ENCODE measurements at regions not wholly inside any gene's neighbourhood (a gene's known extent, or its start where the extent isn't known, plus 50 kb on each side); places are given as distances from the start of the nearest gene placed in this dataset.

GRCh38 chr6:6840831-6841291 lies 252.3 kb downstream of the LY86 start:
- no peak for DNase-seq (ENCODE audit: low read depth in 2 of 2)

GRCh38 chr6:6841571-6841970 lies 253.1 kb downstream of the LY86 start:
- DNase-seq (ENCODE audit: low read depth in 2 of 2): no peak

DNA sequence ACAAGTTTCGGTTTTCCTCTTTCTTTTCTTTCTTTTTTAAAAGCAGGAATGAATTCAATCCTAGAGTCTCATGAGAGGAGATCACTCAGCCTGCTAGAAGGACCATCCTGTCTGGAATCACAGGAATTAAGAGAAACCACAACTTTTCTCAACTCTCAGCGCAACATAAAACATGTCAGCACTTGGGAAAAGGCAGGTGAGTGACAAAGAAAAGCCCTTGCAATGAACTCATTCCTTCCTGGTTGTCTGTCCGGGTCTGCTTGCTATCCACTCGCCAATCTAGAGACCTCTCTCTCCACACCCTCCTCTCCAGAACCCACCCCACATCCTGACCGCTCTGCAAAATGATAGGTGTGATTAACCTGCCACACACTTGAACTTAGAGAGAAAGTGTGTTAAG lies 253.8 kb downstream of the LY86 start:
- no peak for DNase-seq (ENCODE audit: low read depth in 2 of 2)

- DNase-seq (ENCODE audit: low read depth in 2 of 2): no peak
Measured at GRCh38 chr6:6843057-6843627, 254.6 kb downstream of the LY86 start.

DNA sequence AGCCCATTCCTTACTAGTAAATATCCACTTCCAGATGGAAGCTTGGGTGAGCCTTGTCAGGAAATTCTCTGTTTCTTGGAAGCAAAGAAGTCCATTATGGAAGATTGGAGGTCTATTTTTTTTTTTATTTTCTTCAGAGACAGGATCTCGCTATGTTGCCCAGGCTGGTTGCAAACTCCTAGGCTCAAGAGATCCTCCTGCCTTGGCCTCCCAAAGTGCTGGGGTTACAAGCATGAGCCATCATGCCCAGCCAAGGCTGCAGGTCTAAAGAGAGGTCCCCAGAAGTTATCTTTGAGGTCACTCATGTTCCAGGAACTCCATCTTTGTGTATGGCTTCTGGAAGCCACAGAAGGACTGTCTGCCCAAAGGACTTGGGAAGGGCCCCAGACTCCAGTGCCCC lies 255.3 kb downstream of the LY86 start:
- DNase-seq (ENCODE audit: low read depth in 2 of 2): no peak

DNA sequence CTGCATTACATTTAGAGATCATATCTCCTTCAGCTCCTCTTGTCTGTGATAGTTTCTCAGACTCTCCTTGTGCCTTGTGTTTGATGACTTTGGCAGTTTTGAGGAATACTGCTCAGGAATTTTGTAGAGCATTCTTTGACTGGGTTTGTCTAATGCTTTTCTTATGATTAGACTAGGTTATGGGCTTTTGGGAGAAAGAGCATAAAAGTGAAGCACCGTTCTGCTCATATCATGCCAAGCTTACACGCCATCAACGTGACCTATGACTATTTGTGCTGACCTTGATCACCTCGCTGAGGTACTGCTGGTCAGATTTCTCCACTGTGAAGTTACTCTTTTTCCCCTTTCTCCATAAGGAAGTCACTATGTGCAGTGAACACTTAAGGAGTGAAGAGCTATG lies 256.0 kb downstream of the LY86 start:
- DNase-seq (ENCODE audit: low read depth in 2 of 2): no peak

DNA sequence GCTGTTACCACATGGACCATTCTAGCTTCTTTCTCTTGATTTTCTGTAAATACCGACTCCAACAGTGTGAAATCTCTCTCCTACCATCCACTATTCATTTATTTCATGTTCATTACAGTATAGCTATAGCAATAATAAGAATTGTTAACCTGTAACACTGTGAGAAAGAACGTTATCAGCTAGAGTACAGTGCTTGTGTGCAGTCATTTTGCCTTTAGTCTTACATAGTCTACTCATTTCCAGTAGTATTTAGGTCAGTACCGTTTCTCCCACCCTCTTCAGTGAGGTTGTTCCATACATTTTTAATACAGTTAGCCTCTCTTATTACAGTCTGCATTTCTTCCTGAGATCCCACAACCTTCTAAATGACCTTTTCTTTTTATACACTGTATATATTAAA lies 257.1 kb downstream of the LY86 start:
- no peak for DNase-seq (ENCODE audit: low read depth in 2 of 2)

DNA sequence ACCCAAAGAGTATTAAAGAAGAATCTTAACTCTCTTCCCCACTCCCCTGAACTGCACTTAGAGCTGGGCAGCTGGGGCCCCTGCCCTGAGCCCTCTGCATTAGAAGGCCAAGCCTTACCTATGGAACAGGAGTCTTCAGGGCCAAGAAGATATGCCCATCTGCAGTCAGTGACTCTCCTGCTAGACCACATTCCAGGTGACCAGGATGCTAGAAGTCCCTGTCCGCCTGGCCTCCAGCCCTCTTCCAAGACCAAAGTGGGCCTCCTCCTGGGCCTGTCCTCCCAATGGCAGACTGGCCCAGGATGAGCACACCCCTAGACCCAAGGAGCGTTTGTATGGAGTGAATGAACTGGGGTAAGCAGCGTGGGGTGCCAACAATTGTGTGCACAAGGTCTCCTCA lies 259.1 kb downstream of the LY86 start:
- no peak for DNase-seq (ENCODE audit: low read depth in 2 of 2)

GRCh38 chr6:6851059-6851948 lies 256.5 kb upstream of the RREB1 start:
- DNase-seq (ENCODE audit: low read depth in 2 of 2): no peak

DNA sequence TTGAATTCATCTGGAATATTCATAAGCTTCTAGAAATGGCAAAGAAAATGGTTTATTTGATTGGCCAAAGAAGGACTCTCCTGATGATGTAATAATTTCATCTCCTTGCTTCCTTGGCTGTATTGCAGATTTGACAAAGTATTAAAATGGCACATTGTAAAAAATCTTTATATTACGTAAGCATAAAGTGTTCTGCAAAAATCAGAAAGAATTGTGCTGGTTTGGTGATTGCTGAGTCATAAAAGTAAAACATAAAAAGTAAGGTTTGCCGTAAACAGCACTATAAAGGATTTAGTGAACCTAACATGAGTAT lies 255.9 kb upstream of the RREB1 start:
- no peak for DNase-seq (ENCODE audit: low read depth in 2 of 2)

- DNase-seq (ENCODE audit: low read depth in 2 of 2): no peak
Measured at GRCh38 chr6:6856538-6857523, 250.9 kb upstream of the RREB1 start.

DNA sequence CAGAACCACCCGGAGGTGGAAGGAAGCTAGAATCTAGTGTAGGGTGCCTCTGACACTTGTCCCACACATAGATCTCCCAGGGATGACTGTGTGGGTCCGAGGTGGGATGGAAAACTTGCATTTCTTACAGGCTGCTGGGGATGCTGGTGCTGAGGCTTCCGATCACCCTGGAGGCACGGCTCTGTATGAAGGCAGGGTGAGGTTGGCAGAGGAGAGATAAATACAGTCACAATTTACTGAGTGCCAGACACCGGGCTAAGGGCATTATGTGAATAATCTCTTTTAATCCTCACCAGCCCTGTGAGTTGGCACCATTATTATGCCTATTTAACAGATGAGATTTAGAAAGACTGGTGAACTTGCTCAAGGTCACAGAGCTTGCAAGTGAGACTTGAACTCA lies 250.2 kb upstream of the RREB1 start:
- DNase-seq (ENCODE audit: low read depth in 2 of 2): no peak

DNA sequence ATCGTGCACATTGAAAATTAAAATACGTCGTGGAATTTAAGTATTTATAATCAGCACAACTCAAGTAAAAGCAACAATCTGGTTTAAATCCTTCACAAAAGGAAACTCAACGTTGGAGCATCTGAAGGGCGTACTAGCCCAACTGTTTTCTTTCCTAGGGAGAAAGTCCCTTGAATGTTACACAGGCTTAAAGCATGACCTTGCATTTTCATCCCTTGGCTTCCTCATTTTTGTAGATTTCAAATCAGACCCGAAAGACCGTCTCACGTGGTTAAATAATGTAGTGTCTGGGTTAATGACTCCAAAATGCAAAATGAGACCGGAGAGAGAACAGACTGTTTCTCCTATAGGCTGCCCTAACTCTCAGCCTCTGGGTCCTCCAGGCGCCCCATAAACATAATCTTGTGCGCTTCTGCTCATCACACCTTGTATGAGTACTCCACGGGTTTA lies 249.2 kb upstream of the RREB1 start:
- DNase-seq (ENCODE audit: low read depth in 2 of 2): no peak

DNA sequence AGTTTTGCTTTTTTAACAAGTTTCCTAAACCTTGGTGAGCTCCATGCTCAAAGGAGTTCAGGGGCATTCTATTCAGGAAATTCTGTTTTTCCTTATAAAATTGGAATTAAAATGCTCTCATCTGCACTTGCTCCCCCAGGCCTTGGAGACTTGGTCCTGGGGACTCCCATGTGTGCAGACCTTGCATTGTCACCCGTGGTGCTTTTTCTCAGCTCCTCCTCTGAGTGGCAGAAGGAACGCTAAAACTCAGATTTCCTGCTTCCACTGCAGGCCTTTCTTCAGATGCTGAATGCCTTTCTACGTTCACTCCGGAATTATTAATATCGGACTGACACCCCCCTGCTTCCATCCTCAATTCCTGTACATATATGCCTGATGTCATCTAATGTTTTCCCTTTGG lies 248.7 kb upstream of the RREB1 start:
- DNase-seq (ENCODE audit: low read depth in 2 of 2): no peak

GRCh38 chr6:6859722-6860121 lies 248.0 kb upstream of the RREB1 start:
- DNase-seq (ENCODE audit: low read depth in 2 of 2): no peak

GRCh38 chr6:6860863-6861262 lies 246.9 kb upstream of the RREB1 start:
- no peak for DNase-seq (ENCODE audit: low read depth in 2 of 2)

DNA sequence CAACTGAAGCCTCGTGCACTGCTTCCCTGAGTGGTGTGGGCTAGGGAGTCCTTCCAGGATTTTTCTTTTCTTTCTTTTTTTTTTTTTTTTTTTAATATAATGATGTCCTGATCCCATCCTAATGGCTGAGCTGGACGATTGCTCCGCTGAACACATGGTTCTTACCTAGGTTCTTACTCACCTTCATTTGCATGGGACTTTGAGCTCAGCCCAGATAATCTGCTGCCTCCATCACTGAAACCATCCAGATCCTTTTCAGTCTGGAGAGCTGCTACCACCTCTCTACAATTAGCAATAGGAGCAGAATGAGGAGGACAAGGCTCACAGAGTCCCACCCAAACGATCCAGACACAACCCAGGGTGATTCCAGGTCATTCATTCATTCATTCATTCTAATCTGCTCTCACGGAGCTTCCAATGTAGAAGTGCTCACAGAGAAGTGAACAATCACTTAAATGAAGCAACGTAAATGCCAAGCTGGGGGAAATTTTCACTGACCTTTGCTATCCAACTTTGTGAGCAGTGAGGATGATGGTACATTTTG lies 246.3 kb upstream of the RREB1 start:
- DNase-seq (ENCODE audit: low read depth in 2 of 2): no peak

GRCh38 chr6:6861995-6862394 lies 245.8 kb upstream of the RREB1 start:
- DNase-seq (ENCODE audit: low read depth in 2 of 2): no peak

DNA sequence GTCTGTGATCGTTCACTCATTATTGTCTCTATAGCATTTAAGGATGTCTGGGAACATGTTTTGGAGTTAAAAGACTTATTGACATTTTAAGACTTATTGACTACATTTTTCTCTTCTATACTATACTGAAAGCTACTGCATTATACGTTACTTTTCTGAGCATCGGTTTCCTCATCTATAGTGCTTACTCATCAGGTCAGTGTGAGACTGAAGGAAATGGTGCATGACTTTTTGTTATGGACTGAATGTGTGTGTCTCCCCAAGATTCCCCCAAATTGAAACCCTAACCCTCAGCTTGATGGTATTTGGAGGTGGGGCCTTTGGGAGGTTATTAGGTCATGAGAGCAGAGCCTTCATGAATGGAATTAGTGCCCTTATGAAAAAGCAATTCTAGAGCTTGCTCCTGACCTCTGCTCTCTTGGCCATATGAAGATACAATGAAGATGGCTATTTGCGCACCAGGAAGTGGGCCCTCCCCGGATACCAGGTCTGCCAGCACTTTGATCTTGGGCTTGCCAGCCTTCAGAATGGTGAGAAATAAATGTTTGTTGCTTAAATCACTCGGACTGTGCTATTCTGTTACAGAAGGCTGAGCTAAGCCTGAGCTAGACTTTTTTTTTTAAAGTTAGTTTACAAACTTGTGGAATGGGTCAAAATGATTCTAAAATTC lies 243.7 kb upstream of the RREB1 start:
- DNase-seq (ENCODE audit: low read depth in 2 of 2): no peak

DNA sequence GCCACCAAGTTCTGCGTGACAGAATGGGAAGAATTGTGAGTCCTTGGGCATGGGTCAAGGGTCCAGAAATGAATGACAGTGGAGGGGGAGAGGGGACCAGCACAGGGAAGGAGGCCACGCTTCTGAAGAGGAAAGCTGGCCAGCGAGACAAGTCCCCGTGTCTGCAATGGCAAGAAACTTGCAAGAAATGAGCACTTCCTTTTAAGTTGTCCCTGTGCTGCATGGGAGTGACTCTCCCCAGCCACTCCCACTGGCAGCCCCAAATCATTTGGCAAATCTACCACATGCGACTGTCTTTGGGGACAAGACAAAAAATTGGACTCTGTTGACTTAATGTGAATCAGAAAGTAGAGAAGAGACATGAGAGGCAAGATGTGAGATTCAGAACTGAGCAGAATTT lies 242.2 kb upstream of the RREB1 start:
- DNase-seq (ENCODE audit: low read depth in 2 of 2): no peak

DNA sequence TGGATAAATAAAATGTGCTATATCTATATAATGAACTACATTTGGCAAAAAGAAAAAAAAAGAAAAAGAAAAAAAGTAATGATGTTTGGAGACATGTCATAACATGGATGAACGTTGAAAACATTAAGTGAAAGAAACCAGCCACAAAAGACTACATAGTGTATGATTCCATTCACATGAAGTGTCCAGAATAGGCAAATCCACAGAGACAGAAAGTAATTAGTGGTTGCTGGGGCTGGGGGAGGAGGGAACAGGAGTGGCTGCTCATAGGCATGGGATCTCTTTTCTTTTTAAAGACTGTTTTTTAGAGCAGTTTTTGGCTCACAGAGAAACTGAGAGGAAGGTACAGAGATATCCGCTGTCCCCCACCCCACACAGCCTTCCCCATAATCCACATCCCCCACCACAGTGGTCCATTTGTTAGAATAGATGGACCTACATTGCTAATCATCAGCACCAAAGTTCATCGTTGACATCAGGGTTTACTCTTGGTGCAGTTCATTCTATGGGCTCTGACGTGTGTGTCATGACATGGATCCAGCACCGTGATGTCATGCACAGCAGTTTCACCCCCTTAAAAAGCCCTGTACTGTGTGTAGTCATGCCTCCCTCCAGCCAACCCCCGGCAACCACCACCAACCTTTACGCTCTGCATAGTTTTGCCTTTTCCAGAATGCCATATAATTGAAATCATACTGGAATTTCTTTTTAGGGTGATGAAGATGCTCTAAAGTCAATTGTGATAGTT lies 240.9 kb upstream of the RREB1 start:
- DNase-seq (ENCODE audit: low read depth in 2 of 2): no peak
